IMR-90 (cell line): ENCODE measurements at regions not wholly inside any gene's neighbourhood (a gene's known extent, or its start where the extent isn't known, plus 50 kb on each side); places are given as distances from the start of the nearest gene placed in this dataset.

ENCODE experiments used
- ATAC-seq: fragments of 200-7000 bp; cut with Tn5 transposase; 2 replicates; pipeline ENCODE4 v1.9.1; 2020; ENCODE audit warnings: low read depth, mild to moderate bottlenecking, moderate library complexity
- BruUV-seq: library from RNA; stranded (reverse); fragments of 400-500 nt; replicated peaks from 2 replicates; lab custom pipeline; 2021; lab: Mats Ljungman, UMichigan
- CTCF ChIA-PET: fragments of 300-600 bp; formaldehyde crosslinking; extraction: SDS; loops from one replicate; lab custom pipeline; 2021; ENCODE audit warnings: antibody characterized with exemption; lab: Yijun Ruan, JAX
- POLR2A ChIA-PET: fragments of 300-600 bp; sonication (Branson Sonifier 250); formaldehyde crosslinking; loops from one replicate; lab custom pipeline; 2022; ENCODE audit warnings: antibody characterized with exemption; ENCODE audit not compliant: unreplicated experiment; lab: Charles Lee
- DNase-seq: peaks from one replicate; pipeline ENCODE4 v3.0.0; 2013
- H2AFZ ChIP-seq: replicated peaks from 2 replicates; pipeline ENCODE3; 2013; ENCODE audit warnings: low read length, mild to moderate bottlenecking; ENCODE audit not compliant: poor library complexity
- H2AK5ac ChIP-seq: 2 replicates; pipeline ENCODE4 v1.6.1; 2013; ENCODE audit warnings: low read depth, low read length, inconsistent platforms
- H2AK9ac ChIP-seq: replicated peaks from 2 replicates; pipeline ENCODE3; 2013; ENCODE audit warnings: mild to moderate bottlenecking, low read depth, low read length, moderate library complexity; ENCODE audit not compliant: poor library complexity
- H2BK120ac ChIP-seq: 2 replicates; pipeline ENCODE4 v1.6.1; 2013; ENCODE audit warnings: low read depth, low read length, inconsistent platforms
- H2BK15ac ChIP-seq: 3 replicates; pipeline ENCODE4 v1.6.1; 2013; ENCODE audit warnings: low read depth, low read length, inconsistent platforms
- H2BK20ac ChIP-seq: 2 replicates; pipeline ENCODE4 v1.6.1; 2013; ENCODE audit warnings: low read depth, mild to moderate bottlenecking, inconsistent platforms, low read length, moderate library complexity
- H2BK5ac ChIP-seq: 2 replicates; pipeline ENCODE4 v1.6.1; 2013; ENCODE audit warnings: mild to moderate bottlenecking, low read depth, low read length, inconsistent platforms; ENCODE audit not compliant: poor library complexity, severe bottlenecking
- H3K14ac ChIP-seq: replicated peaks from 2 replicates; pipeline ENCODE4 v1.6.1; 2013; ENCODE audit warnings: low read depth, low read length, inconsistent platforms
- H3K18ac ChIP-seq: 2 replicates; pipeline ENCODE4 v1.6.1; 2013; ENCODE audit warnings: low read depth, low read length, control low read depth
- H3K23ac ChIP-seq: 2 replicates; pipeline ENCODE4 v1.6.1; 2013; ENCODE audit warnings: low read depth, low read length, inconsistent platforms
- H3K27ac ChIP-seq: 2 replicates; pipeline ENCODE4 v1.5.1; 2013; ENCODE audit warnings: mild to moderate bottlenecking, control low read depth, low read length; ENCODE audit not compliant: insufficient read depth
- H3K27me3 ChIP-seq: 2 replicates; pipeline ENCODE4 v1.6.1; 2013; ENCODE audit warnings: low read length; ENCODE audit not compliant: control insufficient read depth, insufficient read depth
- H3K36me3 ChIP-seq: 2 replicates; pipeline ENCODE4 v1.6.1; 2013; ENCODE audit warnings: low read length, mixed read lengths; ENCODE audit not compliant: control insufficient read depth, insufficient read depth
- H3K4ac ChIP-seq: 2 replicates; pipeline ENCODE4 v1.6.1; 2013; ENCODE audit warnings: low read depth, low read length, inconsistent platforms
- H3K4me1 ChIP-seq: 2 replicates; pipeline ENCODE4 v1.6.1; 2013; ENCODE audit warnings: low read length, mixed read lengths; ENCODE audit not compliant: control insufficient read depth, insufficient read depth
- H3K4me2 ChIP-seq: 2 replicates; pipeline ENCODE4 v1.6.1; 2013; ENCODE audit warnings: low read depth, mild to moderate bottlenecking, control low read depth, low read length, moderate library complexity
- H3K4me3 ChIP-seq: 2 replicates; pipeline ENCODE4 v1.5.1; 2013; ENCODE audit warnings: low read depth, mild to moderate bottlenecking, control low read depth, low read length, moderate library complexity; ENCODE audit not compliant: insufficient read depth
- H3K56ac ChIP-seq: 2 replicates; pipeline ENCODE4 v1.6.1; 2013; ENCODE audit warnings: low read length, inconsistent platforms; ENCODE audit not compliant: insufficient read depth; ENCODE audit errors: extremely low read depth
- H3K79me1 ChIP-seq, 2 experiments: 2 replicates each; pipeline ENCODE4 v1.6.1; 2013; ENCODE audit warnings: low read length in 2 of 2, inconsistent platforms in 1 of 2, low read depth in 1 of 2
- H3K9ac ChIP-seq: 2 replicates; pipeline ENCODE4 v1.6.1; 2013; ENCODE audit warnings: low read depth, low read length, control low read depth
- H3K9me1 ChIP-seq: 2 replicates; pipeline ENCODE4 v1.6.1; 2013; ENCODE audit warnings: low read length, inconsistent platforms; ENCODE audit not compliant: insufficient read depth
- H3K9me3 ChIP-seq: 2 replicates; pipeline ENCODE4 v1.6.1; 2013; ENCODE audit warnings: low read length; ENCODE audit not compliant: control insufficient read depth, insufficient read depth
- H4K20me1 ChIP-seq: 2 replicates; pipeline ENCODE4 v1.6.1; 2013; ENCODE audit warnings: low read length, inconsistent platforms; ENCODE audit not compliant: insufficient read depth
- H4K5ac ChIP-seq: 2 replicates; pipeline ENCODE4 v1.6.1; 2013; ENCODE audit warnings: mild to moderate bottlenecking, low read depth, low read length, control low read depth
- H4K8ac ChIP-seq, 2 experiments: 2 replicates each; pipeline ENCODE4 v1.6.1; 2013; ENCODE audit warnings: low read depth in 2 of 2, low read length in 2 of 2, control low read depth in 1 of 2, inconsistent platforms in 1 of 2
- H4K91ac ChIP-seq: 2 replicates; pipeline ENCODE4 v1.6.1; 2013; ENCODE audit warnings: low read depth, low read length, inconsistent platforms; ENCODE audit not compliant: insufficient read depth
- CEBPB ChIP-seq: IDR thresholded peaks from 2 replicates; pipeline ENCODE4 v1.6.1; 2012; ENCODE audit warnings: low read depth, low read length, improper control_type of control experiment
- CTCF ChIP-seq: conservative IDR thresholded peaks from 2 replicates; pipeline ENCODE4 v1.5.1; 2012; ENCODE audit warnings: mild to moderate bottlenecking, low read depth, low read length, improper control_type of control experiment
- MAFK ChIP-seq: IDR thresholded peaks from 2 replicates; pipeline ENCODE4 v1.6.1; 2012; ENCODE audit warnings: low read depth, low read length, improper control_type of control experiment
- MAZ ChIP-seq: IDR thresholded peaks from 2 replicates; pipeline ENCODE4 v1.6.1; 2012; ENCODE audit warnings: low read depth, mild to moderate bottlenecking, low read length, improper control_type of control experiment, moderate library complexity, borderline replicate concordance
- MXI1 ChIP-seq: IDR thresholded peaks from 2 replicates; pipeline ENCODE4 v1.6.1; 2012; ENCODE audit warnings: low read depth, mild to moderate bottlenecking, low read length, moderate library complexity, borderline replicate concordance
- SMC3 ChIP-seq: fragments of 150-350 bp; IDR thresholded peaks from 2 replicates; pipeline ENCODE4 v1.6.1; 2016; ENCODE audit warnings: low read depth, mild to moderate bottlenecking, antibody characterized with exemption, low read length, moderate library complexity
- WGBS, 2 experiments: methylation state at CpG; one replicate each; pipeline versions ENCODE4 v1.1.5 to v1.1.7; 2013; ENCODE audit warnings: missing lambda C conversion rate in 2 of 2; ENCODE audit not compliant: insufficient read length in 1 of 2; ENCODE audit errors: extremely low coverage in 2 of 2; 5-methylcytosine and 5-hydroxymethylcytosine counted together
- dilution Hi-C: fragments of 300-500 bp; cut with HindIII; formaldehyde crosslinking; loops from one replicate; pipeline ENCODE4 v1.14.3; 2018; ENCODE audit warnings: low sequenced_read_pairs; ENCODE audit not compliant: unreplicated experiment
- in situ Hi-C: fragments of 300-500 bp; cut with MboI; formaldehyde crosslinking; loops from 3 replicates; pipeline ENCODE4 v1.14.3; 2019; ENCODE audit warnings: low sequenced_read_pairs, inconsistent platforms, mixed read lengths
- intact Hi-C: fragments of 100-400 bp; cut with micrococcal nuclease; formaldehyde crosslinking; loops from 2 replicates; pipeline ENCODE4 v1.10.0; 2022
- TF ChIP-seq, protein P1 (sequence below): fragments of 150-350 bp; IDR thresholded peaks from 2 replicates; pipeline ENCODE4 v1.6.1; 2016; ENCODE audit warnings: low read depth, mild to moderate bottlenecking, low read length, moderate library complexity, borderline replicate concordance
- TF ChIP-seq, protein P2 (sequence below): fragments of 150-350 bp; IDR thresholded peaks from 2 replicates; pipeline ENCODE4 v1.6.1; 2017; ENCODE audit warnings: mild to moderate bottlenecking, antibody characterized with exemption, low read length, low read depth

GRCh38 chr16:35365675-35366074, 1906.3 kb downstream of the TP53TG3F start:
- H3K4ac ChIP-seq: no peak overlapping the region
- H3K56ac ChIP-seq: no peak overlapping the region
- no peak overlapping the region for H2BK5ac ChIP-seq
- CTCF ChIA-PET: no interaction called here
- no peaks in the 10 kb centered on the region for H3K27me3 ChIP-seq
- ATAC-seq: no peak
- no peak overlapping the region for H3K27ac ChIP-seq
- in situ Hi-C loops (no loop called here), dilution Hi-C loops (no loop called here), intact Hi-C loops (no loop called here)
- no peaks in the 10 kb centered on the region for H3K36me3 ChIP-seq
- H3K9ac ChIP-seq: no peak overlapping the region
- no peak for DNase-seq
- no peak overlapping the region for H2BK15ac ChIP-seq
- no peaks in the 10 kb centered on the region for H3K4me1 ChIP-seq
- TF ChIP-seq CEBPB (peak; percentile 42; the same call in 1 of the 2 replicates), MAFK (no peak), MXI1 (no peak), MAZ (no peak), CTCF (no peak), SMC3 (no peak)
- TF ChIP-seq, protein P1, sequence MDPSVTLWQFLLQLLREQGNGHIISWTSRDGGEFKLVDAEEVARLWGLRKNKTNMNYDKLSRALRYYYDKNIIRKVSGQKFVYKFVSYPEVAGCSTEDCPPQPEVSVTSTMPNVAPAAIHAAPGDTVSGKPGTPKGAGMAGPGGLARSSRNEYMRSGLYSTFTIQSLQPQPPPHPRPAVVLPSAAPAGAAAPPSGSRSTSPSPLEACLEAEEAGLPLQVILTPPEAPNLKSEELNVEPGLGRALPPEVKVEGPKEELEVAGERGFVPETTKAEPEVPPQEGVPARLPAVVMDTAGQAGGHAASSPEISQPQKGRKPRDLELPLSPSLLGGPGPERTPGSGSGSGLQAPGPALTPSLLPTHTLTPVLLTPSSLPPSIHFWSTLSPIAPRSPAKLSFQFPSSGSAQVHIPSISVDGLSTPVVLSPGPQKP: no peak
- TF ChIP-seq, protein P2, sequence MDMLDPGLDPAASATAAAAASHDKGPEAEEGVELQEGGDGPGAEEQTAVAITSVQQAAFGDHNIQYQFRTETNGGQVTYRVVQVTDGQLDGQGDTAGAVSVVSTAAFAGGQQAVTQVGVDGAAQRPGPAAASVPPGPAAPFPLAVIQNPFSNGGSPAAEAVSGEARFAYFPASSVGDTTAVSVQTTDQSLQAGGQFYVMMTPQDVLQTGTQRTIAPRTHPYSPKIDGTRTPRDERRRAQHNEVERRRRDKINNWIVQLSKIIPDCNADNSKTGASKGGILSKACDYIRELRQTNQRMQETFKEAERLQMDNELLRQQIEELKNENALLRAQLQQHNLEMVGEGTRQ: no peak
- H2AFZ ChIP-seq: no peak overlapping the region
- no peak overlapping the region for H4K8ac ChIP-seq
- WGBS, 2 experiments: no CpG with 5 or more reads among the region's 2 CpGs
- H3K23ac ChIP-seq: no peak overlapping the region
- H3K14ac ChIP-seq: no peak overlapping the region
- H2BK20ac ChIP-seq: no peak overlapping the region
- BruUV-seq: no TSS peak
- H3K79me1 ChIP-seq: no peaks in the 10 kb centered on the region
- H3K4me3 ChIP-seq: no peak overlapping the region
- H3K9me1 ChIP-seq: no peaks in the 10 kb centered on the region
- POLR2A ChIA-PET: no interaction called here
- no peak overlapping the region for H2BK120ac ChIP-seq
- peaks cover 9% of the 10 kb centered on the region; the same call in 1 of the 2 replicates for H3K9me3 ChIP-seq
- H4K5ac ChIP-seq: no peak overlapping the region
- H2AK5ac ChIP-seq: no peak overlapping the region
- H4K20me1 ChIP-seq: no peaks in the 10 kb centered on the region
- no peak overlapping the region for H3K4me2 ChIP-seq
- no peak overlapping the region for H3K18ac ChIP-seq
- no peak overlapping the region for H4K91ac ChIP-seq
- no peak overlapping the region for H2AK9ac ChIP-seq
